Common myeloid progenitor, CD34-positive (primary cell): ENCODE measurements at regions not wholly inside any gene's neighbourhood (a gene's known extent, or its start where the extent isn't known, plus 50 kb on each side); places are given as distances from the start of the nearest gene placed in this dataset.
"Not testable (repeated sequence)": the region's sequence is repeated elsewhere in the genome, so short reads cannot be mapped to it uniquely, and the experiment has no call there.

ENCODE experiments used
- CTCF ChIA-PET: fragments of 350-600 bp; sonication (Branson Sonifier 250); formaldehyde crosslinking; loops from one replicate; lab custom pipeline; 2021; ENCODE audit warnings: antibody characterized with exemption; lab: Charles Lee
- POLR2A ChIA-PET: fragments of 350-600 bp; sonication (Branson Sonifier 250); formaldehyde crosslinking; loops from one replicate; lab custom pipeline; 2021; ENCODE audit warnings: antibody characterized with exemption; lab: Charles Lee
- DNase-seq, 3 donors: peaks; one replicate each; pipeline versions ENCODE4 v3.0.0 to v3.0.0-alpha.2; 2013
- H3K27ac ChIP-seq, 2 experiments: 1 replicate in 1 of 2; 2 replicates in 1 of 2; pipeline ENCODE4 v1.7.0; 2013; ENCODE audit warnings: inconsistent platforms in 2 of 2, low read length in 2 of 2, mild to moderate bottlenecking in 2 of 2, low read depth in 1 of 2, moderate library complexity in 1 of 2; ENCODE audit not compliant: severe bottlenecking in 2 of 2, insufficient read depth in 1 of 2, poor library complexity in 1 of 2
- H3K27me3 ChIP-seq, 5 experiments: replicated peaks in 2 of 5; 1 replicate in 3 of 5; 2 replicates in 2 of 5; pipeline versions ENCODE4 v1.6.1 to v1.7.0; 2013; ENCODE audit warnings: low read length in 4 of 5, mild to moderate bottlenecking in 2 of 5, moderate library complexity in 2 of 5, inconsistent platforms in 1 of 5; ENCODE audit not compliant: insufficient read depth in 5 of 5, control insufficient read depth in 4 of 5
- H3K36me3 ChIP-seq, 4 experiments: 1 replicate in 2 of 4; 2 replicates in 2 of 4; pipeline versions ENCODE4 v1.6.1 to v1.7.0; 2013; ENCODE audit warnings: low read length in 3 of 4, control low read depth in 1 of 4, mild to moderate bottlenecking in 1 of 4; ENCODE audit not compliant: control insufficient read depth in 4 of 4, insufficient read depth in 4 of 4
- H3K4me1 ChIP-seq, 4 experiments: 1 replicate in 3 of 4; 2 replicates in 1 of 4; pipeline versions ENCODE4 v1.6.1 to v1.7.1; 2013; ENCODE audit warnings: low read length in 3 of 4, mild to moderate bottlenecking in 3 of 4, control low read depth in 1 of 4, inconsistent platforms in 1 of 4, moderate library complexity in 1 of 4; ENCODE audit not compliant: control insufficient read depth in 4 of 4, insufficient read depth in 4 of 4; ENCODE audit errors: control extremely low read depth in 1 of 4
- H3K4me3 ChIP-seq, 7 experiments: 1 replicate in 4 of 7; 2 replicates in 3 of 7; pipeline versions ENCODE4 v1.5.1 to v1.7.0; 2013; ENCODE audit warnings: mild to moderate bottlenecking in 7 of 7, low read length in 6 of 7, moderate library complexity in 6 of 7, inconsistent platforms in 2 of 7, low read depth in 2 of 7, control low read depth in 1 of 7; ENCODE audit not compliant: insufficient read depth in 4 of 7, control insufficient read depth in 1 of 7; ENCODE audit errors: extremely low read depth in 1 of 7
- H3K9me3 ChIP-seq, 5 experiments: 1 replicate in 4 of 5; 2 replicates in 1 of 5; pipeline versions ENCODE4 v1.6.1 to v1.7.1; 2013; ENCODE audit warnings: low read length in 4 of 5, mild to moderate bottlenecking in 2 of 5, inconsistent platforms in 1 of 5, low read depth in 1 of 5, moderate library complexity in 1 of 5; ENCODE audit not compliant: control insufficient read depth in 4 of 5, insufficient read depth in 2 of 5; ENCODE audit errors: control extremely low read depth in 1 of 5
- WGBS: methylation state at CpG from one replicate; pipeline ENCODE4 v1.1.5; 2013; ENCODE audit not compliant: insufficient coverage; 5-methylcytosine and 5-hydroxymethylcytosine counted together

DNA sequence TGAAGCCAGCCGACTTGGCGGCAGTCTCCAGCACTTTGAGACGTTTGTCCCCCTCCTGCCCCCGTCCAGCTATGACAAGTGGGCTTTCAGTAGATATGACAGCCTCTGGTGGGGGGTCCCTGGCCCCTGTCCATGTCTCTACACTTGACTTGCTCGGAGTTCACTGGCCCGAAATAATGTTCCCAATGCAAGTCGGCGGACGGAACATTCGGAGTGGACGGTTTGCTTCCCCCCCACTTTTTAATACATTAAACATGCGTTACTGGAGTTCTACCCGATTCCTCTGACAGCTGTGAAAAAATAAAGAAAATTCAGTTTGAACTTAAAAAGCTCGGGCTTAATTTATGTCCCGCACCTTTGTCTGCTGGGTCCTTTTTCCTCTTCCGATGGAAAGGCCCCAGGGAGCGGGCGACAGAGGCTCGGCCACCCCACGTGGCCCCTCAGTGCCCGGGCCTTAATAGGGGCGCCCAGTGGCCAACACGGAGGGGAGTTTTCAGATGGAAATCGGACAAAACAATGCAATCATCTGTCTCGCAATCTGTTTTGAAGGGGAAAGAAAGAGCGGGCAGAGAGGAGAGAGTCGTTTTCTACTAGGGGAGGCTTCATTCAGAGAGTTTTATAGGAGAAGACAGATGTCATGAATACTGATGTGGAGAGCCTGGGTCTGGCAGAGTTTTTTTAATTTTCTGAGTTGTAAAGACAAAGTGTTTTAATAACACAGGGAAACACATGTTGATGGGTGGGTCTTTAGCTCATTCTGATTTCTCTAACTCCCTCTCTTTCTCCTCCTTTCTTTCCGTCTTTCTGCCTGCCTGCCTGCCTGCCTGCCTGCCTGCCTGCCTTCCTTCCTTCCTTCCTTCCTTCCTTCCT, 50.2 kb downstream of the SMIM38 start:
- ChIA-PET POLR2A (no interaction called here), CTCF (no interaction called here)
- Histone ChIP-seq H3K27me3 (peaks cover 0 to 3% (median 0%) of the 10 kb centered on the region in 5 experiments), H3K4me3 (no peak overlapping the region), H3K9me3 (peaks cover 0 to 4% (median 0%) of the 10 kb centered on the region in 5 experiments), H3K36me3 (no peaks in the 10 kb centered on the region), H3K27ac (no peak overlapping the region), H3K4me1 (peaks cover 0 to 8% (median 1%) of the 10 kb centered on the region in 4 experiments)
- 95% methylated on average over 21 of the region's 28 CpGs for WGBS
- DNase-seq: no peak

DNA sequence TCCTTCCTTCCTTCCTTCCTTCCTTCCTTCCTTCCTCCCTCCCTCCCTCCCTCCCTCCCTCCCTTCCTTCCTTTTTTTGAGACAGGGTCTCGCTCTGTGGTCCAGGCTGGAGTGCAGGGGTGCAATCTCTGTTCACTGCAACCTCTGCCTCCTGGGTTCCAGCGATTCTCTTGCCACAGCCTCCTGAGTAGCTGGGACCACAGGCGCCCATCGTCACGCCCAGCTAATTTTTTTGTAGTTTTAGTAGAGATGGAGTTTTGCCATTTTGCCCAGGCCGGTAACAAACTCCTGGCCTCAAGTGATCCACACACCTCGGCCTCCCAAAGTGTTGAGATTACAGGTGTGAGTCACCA, 50.9 kb downstream of the SMIM38 start:
- H3K9me3 ChIP-seq, DNase-seq, H3K27ac ChIP-seq, CTCF ChIA-PET, H3K27me3 ChIP-seq, H3K4me1 ChIP-seq, H3K4me3 ChIP-seq, POLR2A ChIA-PET, H3K36me3 ChIP-seq: not testable (repeated sequence)
- WGBS: 86% methylated on average over 4 of the region's 7 CpGs

DNA sequence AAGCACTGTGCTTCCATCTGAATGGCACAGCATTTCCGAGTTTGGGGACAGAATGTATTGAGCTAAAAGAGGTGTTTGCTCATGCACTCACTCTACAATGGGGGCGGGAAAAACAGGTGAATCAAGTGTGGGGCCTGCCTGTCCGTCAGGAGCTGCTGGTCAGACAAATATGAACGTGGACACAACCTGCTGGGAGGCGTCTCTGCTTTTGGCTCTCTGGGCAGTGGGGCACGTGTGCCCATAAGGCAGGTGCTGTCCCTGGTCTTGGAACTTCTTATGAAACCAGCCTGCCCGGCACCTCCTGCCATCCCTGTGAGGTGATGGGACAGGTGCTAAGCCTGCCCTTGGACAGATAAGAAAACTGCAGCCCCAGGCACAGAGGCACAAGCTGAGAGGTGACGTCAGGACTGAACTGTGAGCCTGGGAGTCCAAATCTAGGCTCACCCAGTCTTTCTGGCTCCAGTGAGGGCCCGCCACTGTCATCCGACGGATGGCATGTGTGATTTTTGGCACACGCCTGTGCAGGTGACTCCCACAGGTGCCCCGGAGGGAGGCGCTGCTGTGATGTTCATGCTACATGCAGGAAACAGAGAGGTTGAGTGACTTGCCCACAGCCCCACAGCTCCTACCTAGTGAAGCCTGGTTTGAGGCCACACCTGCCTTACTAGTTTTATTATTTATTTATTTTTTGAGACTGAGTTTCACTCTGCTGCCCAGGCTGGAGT, 51.6 kb downstream of the SMIM38 start:
- Histone ChIP-seq H3K27ac (no peak overlapping the region), H3K9me3 (peaks cover 0 to 4% (median 0%) of the 10 kb centered on the region in 5 experiments), H3K4me3 (no peak overlapping the region), H3K4me1 (peaks cover 0 to 8% (median 2%) of the 10 kb centered on the region in 4 experiments), H3K27me3 (peaks cover 0 to 6% (median 0%) of the 10 kb centered on the region in 5 experiments), H3K36me3 (no peaks in the 10 kb centered on the region)
- WGBS: 98% methylated on average over 12 of the region's 14 CpGs
- no peak for DNase-seq
- CTCF ChIA-PET: interaction anchor here (1.2 kb wide), 1 partner anchor 102 kb away, joined by 3 read pairs; no protein-coding TSS in a partner anchor
- POLR2A ChIA-PET: no interaction called here

DNA sequence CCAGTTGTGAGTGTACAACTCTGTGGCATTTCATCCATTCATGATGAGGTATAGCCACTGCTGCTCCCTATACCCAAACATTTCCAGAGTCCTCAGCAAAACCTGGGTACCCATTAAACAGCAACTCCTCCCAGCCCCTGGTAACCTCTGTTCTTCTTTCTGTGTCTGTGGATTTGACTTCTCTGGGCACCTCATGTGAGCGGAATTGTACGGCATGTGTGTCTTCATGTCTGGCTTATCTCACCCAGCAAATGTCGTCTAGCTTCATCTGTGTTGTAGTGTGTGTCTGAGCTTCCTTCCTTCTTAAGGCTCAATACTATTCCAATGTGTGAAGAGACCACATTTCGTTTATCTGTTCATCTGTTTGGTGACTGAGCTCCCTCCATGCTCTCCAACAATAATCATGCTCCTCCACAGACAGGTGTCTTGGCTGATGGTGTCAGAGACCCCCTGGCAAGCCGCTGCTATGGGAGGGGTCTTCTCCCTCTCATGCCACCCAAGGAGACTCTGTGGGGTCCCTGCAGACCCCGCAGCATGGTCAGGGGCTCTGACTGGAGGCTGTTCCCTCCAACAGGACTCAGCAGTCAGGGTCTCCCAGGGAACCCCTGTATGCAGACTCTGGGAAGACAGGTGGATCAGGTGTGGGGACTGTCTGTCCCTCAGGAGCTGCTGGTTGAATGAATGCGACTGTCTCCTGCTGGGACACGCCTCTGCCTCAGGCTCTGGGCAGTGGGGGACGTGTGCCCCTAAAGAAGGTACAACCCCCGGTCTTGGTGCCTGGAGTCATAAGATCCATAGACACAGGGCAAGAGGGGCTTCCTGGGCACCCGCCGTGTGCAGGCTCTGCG, 52.7 kb downstream of the SMIM38 start:
- no peaks in the 10 kb centered on the region for H3K36me3 ChIP-seq
- peaks cover 0 to 8% (median 2%) of the 10 kb centered on the region in 4 experiments for H3K4me1 ChIP-seq
- H3K9me3 ChIP-seq: peaks cover 0 to 4% (median 0%) of the 10 kb centered on the region in 5 experiments
- no peak overlapping the region for H3K4me3 ChIP-seq
- H3K27me3 ChIP-seq: peaks cover 0 to 9% (median 0%) of the 10 kb centered on the region in 5 experiments
- H3K27ac ChIP-seq: no peak overlapping the region
- 97% methylated on average over 12 of the region's 13 CpGs for WGBS
- peak in 1 of 3 donors; percentile 23 for DNase-seq
- POLR2A ChIA-PET: no interaction called here
- CTCF ChIA-PET: interaction anchor here (1.2 kb wide), 1 partner anchor 103 kb away, joined by 3 read pairs; no protein-coding TSS in a partner anchor

DNA sequence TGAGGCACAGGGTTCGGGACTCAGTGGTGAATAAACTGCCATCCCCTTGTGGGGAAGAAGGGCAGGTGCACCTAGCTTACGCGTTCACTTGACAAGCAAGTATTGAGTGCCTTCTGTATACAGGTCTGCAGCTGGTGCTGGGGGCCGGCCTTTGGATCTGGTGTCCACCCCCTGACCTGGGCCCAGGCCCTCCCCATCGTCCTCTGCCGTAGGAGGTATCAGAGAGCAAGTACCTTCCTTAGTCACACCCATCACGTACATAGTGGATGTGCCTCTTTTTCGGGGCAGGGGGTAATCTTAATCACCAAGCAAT, 53.3 kb downstream of the SMIM38 start:
- POLR2A ChIA-PET: no interaction called here
- WGBS: 97% methylated on average over 6 of the region's 8 CpGs

DNA sequence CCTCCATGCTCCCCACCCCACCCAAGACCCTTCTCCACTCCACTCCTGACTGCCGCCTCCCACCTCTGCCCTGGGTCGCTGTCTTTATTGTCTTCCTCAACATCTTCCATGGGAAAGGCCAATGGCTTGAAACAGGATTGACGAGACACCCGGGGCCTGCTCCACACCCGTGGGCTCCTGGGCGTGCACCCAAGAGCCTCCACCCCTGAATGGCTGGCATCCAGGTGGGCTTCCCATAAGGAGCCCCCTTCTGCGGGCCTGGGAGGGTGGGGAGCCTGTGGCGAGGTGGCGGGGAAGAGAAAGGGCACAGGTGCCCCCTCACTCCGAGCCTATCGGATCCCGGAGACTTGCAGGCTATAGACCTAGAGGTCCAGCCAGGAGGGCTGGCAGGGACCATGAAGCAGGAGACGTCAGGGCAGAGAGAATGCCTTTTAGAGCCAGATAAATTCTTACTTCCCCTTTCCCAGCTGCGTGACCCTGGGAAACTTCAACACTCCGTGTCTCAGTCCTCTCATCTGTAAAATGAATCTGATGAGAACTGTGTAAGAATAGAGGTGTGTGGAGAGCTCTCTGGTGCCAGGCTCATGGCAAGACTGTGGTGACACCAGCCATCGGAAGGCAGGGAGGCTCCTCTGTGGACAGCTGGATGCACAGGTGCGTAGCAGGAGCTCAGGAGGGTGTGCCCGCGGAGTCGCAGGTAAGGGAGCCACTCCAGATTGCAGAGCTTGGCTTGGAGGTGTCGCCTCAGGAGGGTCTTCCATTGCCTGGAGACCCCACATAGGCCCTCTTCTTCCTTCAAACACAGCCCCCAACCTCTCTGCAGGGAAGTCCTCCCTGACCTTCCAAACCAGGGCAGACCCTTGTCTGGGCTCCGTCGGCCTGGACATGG, 53.9 kb downstream of the SMIM38 start:
- Histone ChIP-seq H3K36me3 (no peaks in the 10 kb centered on the region), H3K9me3 (peaks cover 0 to 4% (median 0%) of the 10 kb centered on the region in 5 experiments), H3K27me3 (peaks cover 0 to 9% (median 0%) of the 10 kb centered on the region in 5 experiments), H3K27ac (no peak overlapping the region), H3K4me1 (peaks cover 0 to 8% (median 2%) of the 10 kb centered on the region in 4 experiments), H3K4me3 (no peak overlapping the region)
- WGBS: 88% methylated on average over 19 of the region's 23 CpGs
- ChIA-PET CTCF (interaction anchor here (1.1 to 1.4 kb wide), 3 partner anchors 83 to 411 kb away, joined by 3 to 4 read pairs (median 4); no protein-coding TSS in a partner anchor), POLR2A (no interaction called here)
- no peak for DNase-seq

More for the DNA sequence above, 53.3 kb downstream of the SMIM38 start:
- no peaks in the 10 kb centered on the region for H3K36me3 ChIP-seq
- H3K9me3 ChIP-seq: peaks cover 0 to 4% (median 0%) of the 10 kb centered on the region in 5 experiments
- H3K4me1 ChIP-seq: peaks cover 0 to 8% (median 2%) of the 10 kb centered on the region in 4 experiments
- no peak overlapping the region for H3K4me3 ChIP-seq
- peaks cover 0 to 9% (median 0%) of the 10 kb centered on the region in 5 experiments for H3K27me3 ChIP-seq
- no peak for DNase-seq
- no peak overlapping the region for H3K27ac ChIP-seq
- CTCF ChIA-PET: no interaction called here
